HCT116 (cell line): ENCODE measurements at regions not wholly inside any gene's neighbourhood (a gene's known extent, or its start where the extent isn't known, plus 50 kb on each side); places are given as distances from the start of the nearest gene placed in this dataset.

Experiments
- ATAC-seq: fragments of 200-7000 bp; cut with Tn5 transposase; 2 replicates; pipeline ENCODE4 v1.9.1; 2020; ENCODE audit warnings: mild to moderate bottlenecking, moderate library complexity
- BruUV-seq: library from RNA; stranded (reverse); fragments of 400-500 nt; replicated peaks from 2 replicates; lab custom pipeline; 2021; lab: Mats Ljungman, UMichigan
- CTCF ChIA-PET: fragments of 300-600 bp; sonication (Branson Sonifier 250); formaldehyde crosslinking; loops from one replicate; lab custom pipeline; 2021; ENCODE audit warnings: antibody characterized with exemption; lab: Charles Lee
- POLR2A ChIA-PET: fragments of 300-600, 350-600 bp; sonication (Branson Sonifier 250); formaldehyde crosslinking; loops from one replicate; lab custom pipeline; 2021; ENCODE audit warnings: antibody characterized with exemption; lab: Charles Lee
- RAD21 ChIA-PET, 2 experiments: fragments of 300-600 bp; sonication (Branson Sonifier 250); formaldehyde crosslinking; loops; one replicate each; lab custom pipeline; 2023; ENCODE audit warnings: low total read pairs in 2 of 2; ENCODE audit not compliant: uncharacterized antibody in 2 of 2, unreplicated experiment in 2 of 2, low non-redundant PET in 1 of 2; lab: Charles Lee
- DNase-seq: peaks from one replicate; pipeline ENCODE4 v3.0.0-alpha.2; 2010; ENCODE audit warnings: low read depth, low spot score
- H2AFZ ChIP-seq: fragments of 200-600 bp; shearing (Covaris generic), sonication (generic); 2 replicates; pipeline ENCODE4 v1.6.1; 2017; ENCODE audit warnings: low read depth, mixed run types, mixed read lengths, antibody characterized with exemption, low read length; ENCODE audit not compliant: poor library complexity, severe bottlenecking
- H3K27ac ChIP-seq: 2 replicates; pipeline ENCODE4 v1.5.1; 2012; ENCODE audit warnings: low read depth, low read length
- H3K27me3 ChIP-seq: fragments of 200-600 bp; sonication (generic); 2 replicates; pipeline ENCODE4 v1.6.1; 2016; ENCODE audit warnings: mixed run types, low read length, mixed read lengths; ENCODE audit not compliant: insufficient read depth
- H3K36me3 ChIP-seq, 2 experiments: fragments of 200-500 bp in 1 of 2; fragments of 200-600 bp in 1 of 2; sonication (Bioruptor generic) in 1 of 2; sonication (generic) in 1 of 2; 2 replicates each; pipeline versions ENCODE4 v1.5.1 to v1.6.1; 2014 to 2016; ENCODE audit warnings: low read length in 2 of 2, inconsistent platforms in 1 of 2, mixed read lengths in 1 of 2, mixed run types in 1 of 2; ENCODE audit not compliant: insufficient read depth in 2 of 2, control insufficient read depth in 1 of 2
- H3K4me1 ChIP-seq, 2 experiments: fragments of 200-600 bp in 1 of 2; sonication (generic) in 1 of 2; 2 replicates each; pipeline versions ENCODE4 v1.5.1 to v1.6.1; 2012 to 2017; ENCODE audit warnings: low read length in 2 of 2, inconsistent platforms in 1 of 2, mild to moderate bottlenecking in 1 of 2, mixed read lengths in 1 of 2, mixed run types in 1 of 2, moderate library complexity in 1 of 2; ENCODE audit not compliant: insufficient read depth in 2 of 2, control insufficient read depth in 1 of 2
- H3K4me2 ChIP-seq: fragments of 200-600 bp; sonication (generic); 2 replicates; pipeline ENCODE4 v1.6.1; 2017; ENCODE audit warnings: mixed run types, low read length, mixed read lengths
- H3K4me3 ChIP-seq, 2 experiments: fragments of 200-600 bp in 1 of 2; sonication (generic) in 1 of 2; replicated peaks in 1 of 2; 2 replicates each; pipeline ENCODE4 v1.5.1; 2011 to 2016; ENCODE audit warnings: low read length in 2 of 2, control low read depth in 1 of 2, low read depth in 1 of 2, mild to moderate bottlenecking in 1 of 2, mixed read lengths in 1 of 2, mixed run types in 1 of 2
- H3K79me2 ChIP-seq: fragments of 200-600 bp; sonication (generic); 2 replicates; pipeline ENCODE4 v1.6.1; 2017; ENCODE audit warnings: mild to moderate bottlenecking, mixed run types, low read length, moderate library complexity, mixed read lengths; ENCODE audit not compliant: insufficient read depth
- H3K9ac ChIP-seq: fragments of 200-600 bp; sonication (generic); 2 replicates; pipeline ENCODE4 v1.6.1; 2016; ENCODE audit warnings: low read length, mixed read lengths
- H3K9me2 ChIP-seq: fragments of 200-600 bp; sonication (generic), shearing (Covaris generic); 2 replicates; pipeline ENCODE4 v1.6.1; 2017; ENCODE audit warnings: mixed run types, mild to moderate bottlenecking, moderate library complexity; ENCODE audit not compliant: insufficient read depth
- H3K9me3 ChIP-seq, 2 experiments: fragments of 200-500 bp in 1 of 2; fragments of 200-600 bp in 1 of 2; sonication (Bioruptor generic) in 1 of 2; sonication (generic) in 1 of 2; 2 replicates each; pipeline ENCODE4 v1.6.1; 2014 to 2017; ENCODE audit warnings: low read length in 2 of 2, mixed read lengths in 2 of 2, inconsistent platforms in 1 of 2, low read depth in 1 of 2, mild to moderate bottlenecking in 1 of 2, mixed run types in 1 of 2, moderate library complexity in 1 of 2; ENCODE audit not compliant: control insufficient read depth in 1 of 2, insufficient read depth in 1 of 2
- H4K20me1 ChIP-seq: fragments of 200-600 bp; sonication (generic), shearing (Covaris generic); 2 replicates; pipeline ENCODE4 v1.6.1; 2017; ENCODE audit warnings: mixed run types, mild to moderate bottlenecking, moderate library complexity; ENCODE audit not compliant: insufficient read depth
- ATF3 ChIP-seq: IDR thresholded peaks from 2 replicates; pipeline ENCODE4 v1.6.1; 2012
- CBX3 ChIP-seq: IDR thresholded peaks from 2 replicates; pipeline ENCODE4 v1.6.1; 2012; ENCODE audit warnings: low read depth
- JUND ChIP-seq: IDR thresholded peaks from 2 replicates; pipeline ENCODE4 v1.6.1; 2012
- SP1 ChIP-seq: IDR thresholded peaks from 2 replicates; pipeline ENCODE4 v1.6.1; 2012; ENCODE audit warnings: low read depth
- TCF7L2 ChIP-seq: IDR thresholded peaks from 2 replicates; pipeline ENCODE4 v1.7.0; 2011; ENCODE audit warnings: borderline replicate concordance, inconsistent platforms; ENCODE audit not compliant: insufficient read depth, insufficient read length; ENCODE audit errors: extremely low read depth
- ZBTB33 ChIP-seq: IDR thresholded peaks from 2 replicates; pipeline ENCODE4 v1.6.1; 2011; ENCODE audit warnings: mild to moderate bottlenecking, low read length, moderate library complexity; ENCODE audit not compliant: insufficient replicate concordance; ENCODE audit errors: extremely low read depth
- ZFX ChIP-seq: fragments of 450-650 bp; IDR thresholded peaks from 2 replicates; pipeline ENCODE4 v1.6.1; 2017
- intact Hi-C: fragments of 100-400 bp; cut with micrococcal nuclease; formaldehyde crosslinking; loops from 2 replicates; pipeline ENCODE4 v1.10.0; 2022

GRCh38 chr4:24690436-24690835 is 104.9 kb upstream of the SOD3 start:
- CTCF ChIA-PET = no interaction called here
- Histone ChIP-seq H3K4me1 (peaks cover 0 to 5% of the 10 kb centered on the region in 2 experiments; a peak in 1 of 4 replicates), H3K9me3 (no peaks in the 10 kb centered on the region), H3K27ac (no peak overlapping the region), H2AFZ (no peak overlapping the region), H3K27me3 (peaks cover 9% of the 10 kb centered on the region; the same call in 1 of the 2 replicates), H3K9me2 (no peaks in the 10 kb centered on the region), H3K9ac (no peak overlapping the region), H3K36me3 (no peaks in the 10 kb centered on the region), H4K20me1 (no peaks in the 10 kb centered on the region), H3K4me2 (no peak overlapping the region), H3K79me2 (no peaks in the 10 kb centered on the region), H3K4me3 (no peak overlapping the region)
- no peak for DNase-seq
- RAD21 ChIA-PET = no interaction called here
- intact Hi-C loops = no loop called here
- TF ChIP-seq TCF7L2 (no peak), ATF3 (no peak), ZBTB33 (no peak), CBX3 (no peak), JUND (no peak)
- BruUV-seq = no TSS peak
- POLR2A ChIA-PET = no interaction called here
- ATAC-seq = no peak

DNA sequence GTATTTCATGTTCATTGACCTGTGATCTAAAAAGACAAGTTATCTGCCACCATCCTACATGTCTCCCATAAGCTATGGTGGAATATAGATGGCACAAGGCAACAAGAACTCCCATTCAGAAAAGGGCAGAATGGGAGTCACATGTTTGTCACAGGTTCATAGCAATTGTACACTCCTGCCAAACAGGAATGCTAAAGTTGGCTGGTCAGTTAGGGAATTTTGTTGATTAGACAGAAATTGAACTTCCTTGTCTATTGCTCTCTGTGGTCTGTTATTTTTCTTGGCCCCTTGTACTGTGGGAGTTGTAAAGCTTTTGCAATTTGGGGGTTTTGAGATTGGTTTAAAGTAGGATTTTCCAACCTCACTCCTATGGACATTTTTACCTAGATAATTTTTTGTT is 101.7 kb upstream of the SOD3 start:
- ATAC-seq = no peak
- Histone ChIP-seq H3K4me3 (no peak overlapping the region), H3K27me3 (peaks cover 9% of the 10 kb centered on the region; the same call in 1 of the 2 replicates), H3K36me3 (no peaks in the 10 kb centered on the region), H3K9me3 (no peaks in the 10 kb centered on the region), H3K9me2 (no peaks in the 10 kb centered on the region), H3K4me2 (no peak overlapping the region), H2AFZ (no peak overlapping the region), H3K27ac (no peak overlapping the region), H4K20me1 (no peaks in the 10 kb centered on the region), H3K79me2 (no peaks in the 10 kb centered on the region), H3K9ac (no peak overlapping the region), H3K4me1 (no peaks in the 10 kb centered on the region)
- intact Hi-C loops = no loop called here
- TF ChIP-seq JUND (no peak), SP1 (no peak), ZFX (no peak)
- DNase-seq = no peak
- ChIA-PET CTCF (no interaction called here), RAD21 (no interaction called here), POLR2A (no interaction called here)
- no TSS peak for BruUV-seq
